ENCODE measurements at regions not wholly inside any gene's neighbourhood (a gene's known extent, or its start where the extent isn't known, plus 50 kb on each side); places are given as distances from the start of the nearest gene placed in this dataset.

DNA sequence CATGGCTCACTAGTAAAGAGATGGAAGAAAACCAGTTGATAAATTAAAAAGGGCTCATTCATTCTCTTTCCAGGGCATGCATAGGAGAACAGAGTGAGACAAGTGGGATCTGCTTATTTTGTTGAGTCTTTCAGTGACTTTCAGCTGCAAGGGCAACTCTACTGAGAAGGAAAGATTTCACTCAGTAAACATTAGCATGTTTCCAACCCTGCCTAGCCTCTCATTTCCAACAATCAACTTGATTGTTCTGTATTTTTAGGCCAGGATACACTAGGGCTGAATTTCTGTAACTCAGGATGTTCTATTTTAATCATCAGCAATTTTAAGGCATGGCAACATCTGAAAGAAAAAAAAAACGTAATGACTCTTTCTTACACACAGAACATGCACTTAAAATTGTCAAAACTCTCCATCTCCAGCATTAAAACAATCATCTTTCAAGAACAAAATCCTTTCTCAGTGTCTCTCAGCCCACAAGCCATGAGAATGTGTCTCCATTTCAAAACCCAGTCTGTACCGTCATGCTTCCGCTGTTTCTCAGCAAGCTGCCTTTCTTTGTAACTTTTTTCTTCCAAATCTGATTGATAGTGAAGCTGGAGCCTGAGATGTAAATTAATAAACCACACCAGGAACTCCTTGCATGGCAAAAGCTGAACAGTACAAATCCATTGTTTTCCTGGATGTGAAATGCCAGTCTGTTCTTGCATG is 147.2 kb upstream of the KLF14 start:
- no peak overlapping the region for H3K4me3 ChIP-seq (replicated peaks in 1 of 4; ENCODE audit: control extremely low read depth in 1 of 4, insufficient read depth in 1 of 4, low read depth in 3 of 4, low read length in 4 of 4)
- no peaks in the 10 kb centered on the region for H3K9me3 ChIP-seq (ENCODE audit: control insufficient read depth, insufficient read depth, low read depth, low read length)
- no peak overlapping the region for H3K4me2 ChIP-seq (ENCODE audit: extremely low read depth, insufficient read depth, low read length)
- no peak for TF ChIP-seq EZH2 (IDR thresholded peaks at IDR 0.05; ENCODE audit: low read length, missing control alignments)
- TF ChIP-seq, protein P1, sequence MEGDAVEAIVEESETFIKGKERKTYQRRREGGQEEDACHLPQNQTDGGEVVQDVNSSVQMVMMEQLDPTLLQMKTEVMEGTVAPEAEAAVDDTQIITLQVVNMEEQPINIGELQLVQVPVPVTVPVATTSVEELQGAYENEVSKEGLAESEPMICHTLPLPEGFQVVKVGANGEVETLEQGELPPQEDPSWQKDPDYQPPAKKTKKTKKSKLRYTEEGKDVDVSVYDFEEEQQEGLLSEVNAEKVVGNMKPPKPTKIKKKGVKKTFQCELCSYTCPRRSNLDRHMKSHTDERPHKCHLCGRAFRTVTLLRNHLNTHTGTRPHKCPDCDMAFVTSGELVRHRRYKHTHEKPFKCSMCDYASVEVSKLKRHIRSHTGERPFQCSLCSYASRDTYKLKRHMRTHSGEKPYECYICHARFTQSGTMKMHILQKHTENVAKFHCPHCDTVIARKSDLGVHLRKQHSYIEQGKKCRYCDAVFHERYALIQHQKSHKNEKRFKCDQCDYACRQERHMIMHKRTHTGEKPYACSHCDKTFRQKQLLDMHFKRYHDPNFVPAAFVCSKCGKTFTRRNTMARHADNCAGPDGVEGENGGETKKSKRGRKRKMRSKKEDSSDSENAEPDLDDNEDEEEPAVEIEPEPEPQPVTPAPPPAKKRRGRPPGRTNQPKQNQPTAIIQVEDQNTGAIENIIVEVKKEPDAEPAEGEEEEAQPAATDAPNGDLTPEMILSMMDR (conservative IDR thresholded peaks at IDR 0.05 in 1 of 2, IDR thresholded peaks at IDR 0.05 in 1 of 2; ENCODE audit: low read depth in 1 of 2, low read length in 2 of 2): no peak
- H3K9ac ChIP-seq (ENCODE audit: insufficient read depth, low read length): no peak overlapping the region
- H3K27me3 ChIP-seq (ENCODE audit: control insufficient read depth, insufficient read depth, low read length): no peaks in the 10 kb centered on the region
- peaks cover 2% of the 10 kb centered on the region for H4K20me1 ChIP-seq (ENCODE audit: control insufficient read depth, extremely low read depth, insufficient read depth, low read length)
- no peak overlapping the region for H3K27ac ChIP-seq (ENCODE audit: insufficient read depth, low read length)
- peaks cover 34% of the 10 kb centered on the region for H3K4me1 ChIP-seq (ENCODE audit: control insufficient read depth, extremely low read depth, insufficient read depth, low read length)
- H2AFZ ChIP-seq (ENCODE audit: low read length): no peak overlapping the region
- H3K36me3 ChIP-seq (ENCODE audit: control insufficient read depth, insufficient read depth, low read length): peaks cover 37% of the 10 kb centered on the region
- DNase-seq (ENCODE audit: low read depth in 2 of 2): no peak
- H3K79me2 ChIP-seq (ENCODE audit: control insufficient read depth, insufficient read depth, low read length): peaks cover 93% of the 10 kb centered on the region

DNA sequence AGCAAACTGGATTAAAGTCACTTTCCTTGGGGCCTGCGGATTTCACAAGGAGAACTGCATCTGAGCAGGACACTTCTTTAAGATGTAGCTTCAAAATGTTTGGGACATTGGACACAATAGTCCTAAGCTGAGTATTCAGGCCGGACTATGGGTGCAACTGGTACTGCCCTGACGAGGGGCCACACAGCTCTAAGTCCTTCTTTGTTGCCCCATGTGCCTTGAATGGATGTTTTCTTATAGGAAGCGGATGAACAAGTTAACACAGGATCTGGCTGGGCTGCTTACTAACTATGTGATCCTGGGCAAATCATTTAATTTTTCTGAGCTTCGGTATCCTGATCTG is 147.8 kb upstream of the KLF14 start:
- Histone ChIP-seq H2AFZ (ENCODE audit: low read length) (no peak overlapping the region), H3K79me2 (ENCODE audit: control insufficient read depth, insufficient read depth, low read length) (peaks cover 93% of the 10 kb centered on the region), H3K27ac (ENCODE audit: insufficient read depth, low read length) (no peak overlapping the region), H3K4me3 (replicated peaks in 1 of 4; ENCODE audit: control extremely low read depth in 1 of 4, insufficient read depth in 1 of 4, low read depth in 3 of 4, low read length in 4 of 4) (no peak overlapping the region), H3K4me1 (ENCODE audit: control insufficient read depth, extremely low read depth, insufficient read depth, low read length) (peaks cover 38% of the 10 kb centered on the region), H3K9ac (ENCODE audit: insufficient read depth, low read length) (no peak overlapping the region), H3K4me2 (ENCODE audit: extremely low read depth, insufficient read depth, low read length) (no peak overlapping the region), H4K20me1 (ENCODE audit: control insufficient read depth, extremely low read depth, insufficient read depth, low read length) (peaks cover 2% of the 10 kb centered on the region), H3K27me3 (ENCODE audit: control insufficient read depth, insufficient read depth, low read length) (no peaks in the 10 kb centered on the region), H3K36me3 (ENCODE audit: control insufficient read depth, insufficient read depth, low read length) (peaks cover 37% of the 10 kb centered on the region), H3K9me3 (ENCODE audit: control insufficient read depth, insufficient read depth, low read depth, low read length) (no peaks in the 10 kb centered on the region)
- no peak for TF ChIP-seq EZH2 (IDR thresholded peaks at IDR 0.05; ENCODE audit: low read length, missing control alignments)
- TF ChIP-seq, protein P1 (conservative IDR thresholded peaks at IDR 0.05 in 1 of 2, IDR thresholded peaks at IDR 0.05 in 1 of 2; ENCODE audit: low read depth in 1 of 2, low read length in 2 of 2): no peak
- no peak for DNase-seq (ENCODE audit: low read depth in 2 of 2)

DNA sequence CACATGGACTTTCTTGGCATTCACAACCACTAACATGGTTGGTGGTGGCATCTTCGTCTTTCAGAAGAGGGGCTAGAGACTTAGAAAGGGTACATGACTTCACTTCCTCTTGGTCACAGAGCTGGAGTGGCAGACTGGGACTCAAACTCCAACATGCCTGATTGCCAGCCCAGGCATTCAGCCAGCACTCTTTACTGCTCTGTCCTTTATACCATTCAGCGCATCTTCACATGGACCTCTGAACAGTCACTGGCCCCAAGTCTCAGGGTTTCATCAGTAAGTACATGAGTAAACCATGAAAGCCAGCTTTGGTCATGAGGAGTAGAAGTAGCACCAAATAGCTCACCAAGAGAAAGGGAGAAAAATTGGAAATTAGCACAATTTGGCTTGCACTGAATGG is 148.4 kb upstream of the KLF14 start:
- TF ChIP-seq, protein P1 (conservative IDR thresholded peaks at IDR 0.05 in 1 of 2, IDR thresholded peaks at IDR 0.05 in 1 of 2; ENCODE audit: low read depth in 1 of 2, low read length in 2 of 2): no peak
- TF ChIP-seq EZH2 (IDR thresholded peaks at IDR 0.05; ENCODE audit: low read length, missing control alignments): no peak
- no peak overlapping the region for H2AFZ ChIP-seq (ENCODE audit: low read length)
- no peak overlapping the region for H3K4me2 ChIP-seq (ENCODE audit: extremely low read depth, insufficient read depth, low read length)
- H3K4me1 ChIP-seq (ENCODE audit: control insufficient read depth, extremely low read depth, insufficient read depth, low read length): peaks cover 39% of the 10 kb centered on the region
- no peak for DNase-seq (ENCODE audit: low read depth in 2 of 2)
- H3K79me2 ChIP-seq (ENCODE audit: control insufficient read depth, insufficient read depth, low read length): peaks cover 93% of the 10 kb centered on the region
- H4K20me1 ChIP-seq (ENCODE audit: control insufficient read depth, extremely low read depth, insufficient read depth, low read length): peaks cover 2% of the 10 kb centered on the region
- H3K9me3 ChIP-seq (ENCODE audit: control insufficient read depth, insufficient read depth, low read depth, low read length): no peaks in the 10 kb centered on the region
- H3K27me3 ChIP-seq (ENCODE audit: control insufficient read depth, insufficient read depth, low read length): no peaks in the 10 kb centered on the region
- H3K27ac ChIP-seq (ENCODE audit: insufficient read depth, low read length): peak overlapping the region; percentile 38
- H3K4me3 ChIP-seq (replicated peaks in 1 of 4; ENCODE audit: control extremely low read depth in 1 of 4, insufficient read depth in 1 of 4, low read depth in 3 of 4, low read length in 4 of 4): no peak overlapping the region
- H3K36me3 ChIP-seq (ENCODE audit: control insufficient read depth, insufficient read depth, low read length): peaks cover 38% of the 10 kb centered on the region
- H3K9ac ChIP-seq (ENCODE audit: insufficient read depth, low read length): no peak overlapping the region
